Keratinocyte (primary cell): ENCODE measurements at regions not wholly inside any gene's neighbourhood (a gene's known extent, or its start where the extent isn't known, plus 50 kb on each side); places are given as distances from the start of the nearest gene placed in this dataset.
"Not testable (repeated sequence)": the region's sequence is repeated elsewhere in the genome, so short reads cannot be mapped to it uniquely, and the experiment has no call there.

Source experiments
- DNase-seq: peaks from one replicate; pipeline ENCODE4 v3.0.0-alpha.2; 2011; ENCODE audit warnings: low read depth, missing footprints, low spot score
- FAIRE-seq: peaks from 2 replicates; lab custom pipeline; 2011; peaks lifted over from hg19 to GRCh38; lab: Jason Lieb, UNC
- H2AFZ ChIP-seq: 2 replicates; pipeline ENCODE4 v1.6.0; 2012; ENCODE audit warnings: low read length, control low read depth, inconsistent platforms; ENCODE audit not compliant: control insufficient read depth
- H3K27ac ChIP-seq: 2 replicates; pipeline ENCODE4 v1.5.1; 2011; ENCODE audit warnings: low read length; ENCODE audit not compliant: control insufficient read depth, insufficient read depth
- H3K27me3 ChIP-seq: 3 replicates; pipeline ENCODE4 v1.6.0; 2011; ENCODE audit warnings: low read length; ENCODE audit not compliant: control insufficient read depth, insufficient read depth; ENCODE audit errors: extremely low read depth
- H3K36me3 ChIP-seq, 2 experiments: 2 replicates in 1 of 2; 3 replicates in 1 of 2; pipeline ENCODE4 v1.5.1; 2011; ENCODE audit warnings: low read length in 2 of 2, mild to moderate bottlenecking in 1 of 2; ENCODE audit not compliant: control insufficient read depth in 2 of 2, insufficient read depth in 2 of 2; ENCODE audit errors: extremely low read depth in 1 of 2
- H3K4me1 ChIP-seq: 3 replicates; pipeline ENCODE4 v1.5.1; 2011; ENCODE audit warnings: low read length; ENCODE audit not compliant: control insufficient read depth, insufficient read depth; ENCODE audit errors: extremely low read depth
- H3K4me2 ChIP-seq: 3 replicates; pipeline ENCODE4 v1.6.0; 2011; ENCODE audit warnings: low read depth, low read length; ENCODE audit not compliant: control insufficient read depth, insufficient read depth; ENCODE audit errors: extremely low read depth
- H3K4me3 ChIP-seq, 3 experiments: fragments of 200-600 bp in 1 of 3; sonication (generic) in 1 of 3; 2 replicates in 2 of 3; 3 replicates in 1 of 3; pipeline ENCODE4 v1.5.1; 2011 to 2016; ENCODE audit warnings: low read length in 3 of 3, mild to moderate bottlenecking in 3 of 3, control low read depth in 2 of 3, inconsistent platforms in 1 of 3, low read depth in 1 of 3, mixed read lengths in 1 of 3, mixed run types in 1 of 3, moderate library complexity in 1 of 3; ENCODE audit not compliant: control insufficient read depth in 2 of 3, insufficient read depth in 2 of 3; ENCODE audit errors: extremely low read depth in 1 of 3
- H3K79me2 ChIP-seq: 2 replicates; pipeline ENCODE4 v1.6.0; 2012; ENCODE audit warnings: low read length; ENCODE audit not compliant: control insufficient read depth, insufficient read depth
- H3K9ac ChIP-seq: 3 replicates; pipeline ENCODE4 v1.6.0; 2011; ENCODE audit warnings: low read length; ENCODE audit not compliant: control insufficient read depth, insufficient read depth; ENCODE audit errors: extremely low read depth
- H3K9me1 ChIP-seq: 3 replicates; pipeline ENCODE4 v1.6.0; 2011; ENCODE audit warnings: low read length; ENCODE audit not compliant: control insufficient read depth, insufficient read depth; ENCODE audit errors: extremely low read depth
- H3K9me3 ChIP-seq: 2 replicates; pipeline ENCODE4 v1.5.1; 2012; ENCODE audit warnings: low read depth, low read length; ENCODE audit not compliant: control insufficient read depth
- H4K20me1 ChIP-seq: 3 replicates; pipeline ENCODE4 v1.6.0; 2011; ENCODE audit warnings: low read length; ENCODE audit not compliant: control insufficient read depth, insufficient read depth; ENCODE audit errors: extremely low read depth
- dilution Hi-C: fragments of 300-500 bp; cut with MboI; formaldehyde crosslinking; loops from one replicate; pipeline ENCODE4 v1.7.0; 2020; ENCODE audit warnings: low sequenced_read_pairs; ENCODE audit not compliant: extremely low pct_ligation_motif_present

- dilution Hi-C loops = not testable (repeated sequence)
Measured at GRCh38 chr2:95681158-95681557, 89.4 kb downstream of the TRIM43 start.

GRCh38 chr2:95681589-95682081 lies 89.8 kb downstream of the TRIM43 start:
- H3K4me3 ChIP-seq, H3K27me3 ChIP-seq, dilution Hi-C loops, H3K9ac ChIP-seq, H3K9me1 ChIP-seq, H3K9me3 ChIP-seq, H3K79me2 ChIP-seq, H3K27ac ChIP-seq, DNase-seq, H3K4me2 ChIP-seq, H4K20me1 ChIP-seq, H2AFZ ChIP-seq, H3K36me3 ChIP-seq: not testable (repeated sequence)
- FAIRE-seq = peak; percentile 59
- H3K4me1 ChIP-seq = peaks cover 25% of the 10 kb centered on the region

More at GRCh38 chr2:95681158-95681557, 89.4 kb downstream of the TRIM43 start:
- not testable (repeated sequence) for H4K20me1 ChIP-seq, H3K79me2 ChIP-seq, H3K4me3 ChIP-seq, H3K27ac ChIP-seq, H3K9ac ChIP-seq, DNase-seq, H3K36me3 ChIP-seq, H2AFZ ChIP-seq, H3K27me3 ChIP-seq, H3K9me1 ChIP-seq, H3K9me3 ChIP-seq, H3K4me2 ChIP-seq
- peaks cover 20% of the 10 kb centered on the region for H3K4me1 ChIP-seq
- peak; percentile 89 for FAIRE-seq

- H4K20me1 ChIP-seq, H3K36me3 ChIP-seq, dilution Hi-C loops, H3K9me1 ChIP-seq, H3K9me3 ChIP-seq, H3K27me3 ChIP-seq, DNase-seq, H3K79me2 ChIP-seq: not testable (repeated sequence)
- peaks cover 27% of the 10 kb centered on the region for H3K4me1 ChIP-seq
- peak overlapping the region; percentile 58 for H3K9ac ChIP-seq
- H2AFZ ChIP-seq = peak overlapping the region; percentile 65
- H3K4me2 ChIP-seq = peak overlapping the region; percentile 69
- FAIRE-seq = peak; percentile 51
- H3K27ac ChIP-seq = peak overlapping the region; percentile 40
- peak overlapping the region; percentile 24 to 57 (median 57) for H3K4me3 ChIP-seq
Measured at GRCh38 chr2:95682889-95683517, 91.2 kb downstream of the TRIM43 start.
